Left lung (tissue), 4 donors: ENCODE measurements at regions not wholly inside any gene's neighbourhood (a gene's known extent, or its start where the extent isn't known, plus 50 kb on each side); places are given as distances from the start of the nearest gene placed in this dataset.
A peak's percentile ranks its signal among the peaks of the same experiment; 100 is the strongest.

Source experiments
- ATAC-seq: fragments of 200-7000 bp; cut with Tn5 transposase; one replicate; pipeline ENCODE4 v1.9.1; 2020; ENCODE audit warnings: moderate library complexity
- DNase-seq, 4 donors: peaks; one replicate each; pipeline ENCODE4 v3.0.0-alpha.2; 2013 to 2020
- H3K27ac ChIP-seq, 2 donors: fragments of 200-600 bp; sonication (generic) in 1 of 2; one replicate each; pipeline versions ENCODE4 v1.5.0 to v1.8.0; 2020 to 2021
- H3K27me3 ChIP-seq, 2 donors: fragments of 200-600 bp; sonication (generic) in 1 of 2; one replicate each; pipeline versions ENCODE4 v1.5.0 to v1.8.0; 2020 to 2021
- H3K36me3 ChIP-seq, 2 donors: fragments of 200-600 bp; sonication (generic) in 1 of 2; one replicate each; pipeline versions ENCODE4 v1.5.0 to v1.8.0; 2020 to 2021
- H3K4me1 ChIP-seq, 2 donors: fragments of 200-600 bp; one replicate each; pipeline ENCODE4 v1.8.0; 2021
- H3K4me3 ChIP-seq, 2 donors: fragments of 200-600 bp; sonication (generic) in 1 of 2; one replicate each; pipeline versions ENCODE4 v1.5.0 to v1.8.0; 2020 to 2021; ENCODE audit warnings: mild to moderate bottlenecking in 1 of 2
- H3K9me3 ChIP-seq, 2 donors: fragments of 200-600 bp; sonication (generic) in 1 of 2; one replicate each; pipeline versions ENCODE4 v1.5.0 to v1.8.0; 2020 to 2021
- intact Hi-C, 2 donors: fragments of 100-400 bp; cut with DNase I; formaldehyde crosslinking; loops; one replicate each; pipeline versions ENCODE4 v1.11.2 to v1.14.2; 2022
- TF ChIP-seq, protein P1 (sequence below), 2 donors: fragments of 200-600 bp; sonication (generic) in 1 of 2; IDR thresholded peaks; one replicate each; pipeline versions ENCODE4 v1.5.0 to v1.8.0; 2021; ENCODE audit warnings: antibody characterized with exemption in 2 of 2
- donor health status: DM: no; HTN: yes; CAD: no.
- donor health status: DM: no; HTN: no; CAD: no.

DNA sequence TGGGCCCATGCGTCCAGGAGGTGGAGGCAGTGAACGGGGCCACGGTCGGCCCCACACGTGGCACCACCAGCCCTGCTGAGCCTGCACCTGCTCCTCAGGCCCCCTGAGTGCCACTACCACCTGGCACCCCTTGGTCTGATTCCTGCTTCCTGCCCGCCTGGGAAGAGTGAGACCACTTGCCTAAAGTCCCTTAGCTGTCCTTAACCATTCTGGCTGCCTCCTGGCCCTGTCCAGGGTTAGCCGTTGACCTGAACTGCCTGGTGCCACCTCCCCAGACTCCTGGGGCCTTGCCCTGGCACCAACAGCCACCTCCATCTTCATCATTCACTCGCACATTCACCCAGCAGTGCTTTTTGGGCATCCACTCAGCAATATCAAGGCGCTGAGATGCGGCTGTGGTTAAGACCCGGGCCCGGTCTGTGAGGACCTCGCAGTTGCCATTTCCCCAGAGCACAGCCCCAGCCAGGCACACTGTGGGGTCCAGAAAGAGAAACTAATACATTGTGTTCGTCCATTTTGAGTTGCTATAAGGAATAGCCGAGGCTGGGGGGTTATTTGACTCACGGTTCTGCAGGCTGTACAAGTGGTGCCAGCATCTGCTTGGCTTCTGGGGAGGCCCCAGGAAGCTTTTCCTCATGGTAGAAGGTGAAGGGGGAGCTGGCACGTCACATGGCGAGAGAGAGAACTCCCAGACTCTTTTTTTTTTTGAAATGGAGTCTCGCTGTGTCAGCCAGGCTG is 318.4 kb downstream of the SEC14L1 start:
- DNase-seq (peak in 1 of 4 donors; percentile 37), ATAC-seq (no peak)
- Histone ChIP-seq H3K4me3 (no peak overlapping the region), H3K4me1 (peaks cover 20 to 97% of the 10 kb centered on the region in 2 donors), H3K27me3 (no peaks in the 10 kb centered on the region), H3K27ac (peak overlapping the region in 1 of 2 donors; percentile 77), H3K36me3 (no peaks in the 10 kb centered on the region), H3K9me3 (no peaks in the 10 kb centered on the region)
- TF ChIP-seq, protein P1, sequence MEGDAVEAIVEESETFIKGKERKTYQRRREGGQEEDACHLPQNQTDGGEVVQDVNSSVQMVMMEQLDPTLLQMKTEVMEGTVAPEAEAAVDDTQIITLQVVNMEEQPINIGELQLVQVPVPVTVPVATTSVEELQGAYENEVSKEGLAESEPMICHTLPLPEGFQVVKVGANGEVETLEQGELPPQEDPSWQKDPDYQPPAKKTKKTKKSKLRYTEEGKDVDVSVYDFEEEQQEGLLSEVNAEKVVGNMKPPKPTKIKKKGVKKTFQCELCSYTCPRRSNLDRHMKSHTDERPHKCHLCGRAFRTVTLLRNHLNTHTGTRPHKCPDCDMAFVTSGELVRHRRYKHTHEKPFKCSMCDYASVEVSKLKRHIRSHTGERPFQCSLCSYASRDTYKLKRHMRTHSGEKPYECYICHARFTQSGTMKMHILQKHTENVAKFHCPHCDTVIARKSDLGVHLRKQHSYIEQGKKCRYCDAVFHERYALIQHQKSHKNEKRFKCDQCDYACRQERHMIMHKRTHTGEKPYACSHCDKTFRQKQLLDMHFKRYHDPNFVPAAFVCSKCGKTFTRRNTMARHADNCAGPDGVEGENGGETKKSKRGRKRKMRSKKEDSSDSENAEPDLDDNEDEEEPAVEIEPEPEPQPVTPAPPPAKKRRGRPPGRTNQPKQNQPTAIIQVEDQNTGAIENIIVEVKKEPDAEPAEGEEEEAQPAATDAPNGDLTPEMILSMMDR (IDR thresholded peaks at IDR 0.05) = no peak
- intact Hi-C loops = no loop called here

DNA sequence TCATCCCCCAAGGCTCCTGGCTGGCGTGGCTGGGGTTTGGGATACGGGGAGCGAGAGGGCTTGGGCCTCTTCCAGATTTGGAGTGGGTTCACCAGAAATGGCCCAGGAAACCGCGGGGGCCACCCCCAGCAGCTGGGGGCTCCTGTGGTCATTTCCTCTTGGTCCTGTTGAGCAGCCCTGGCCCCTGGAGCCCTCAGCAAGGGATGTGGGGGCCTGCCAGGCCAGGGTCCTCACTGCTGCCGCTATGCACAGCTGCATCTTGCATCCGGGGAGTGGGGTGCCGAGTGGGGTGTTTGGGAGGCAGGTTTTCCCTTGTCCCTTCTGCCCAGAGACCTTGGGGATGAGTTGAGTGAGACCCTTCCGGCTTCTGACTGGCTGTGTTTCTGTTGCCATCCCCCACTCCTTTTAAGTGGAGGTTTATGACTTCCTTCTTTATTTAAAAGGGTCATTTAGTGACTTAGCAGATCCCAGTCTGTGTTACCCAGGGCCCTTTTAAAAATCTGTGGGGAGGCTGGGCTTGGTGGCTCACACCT is 319.8 kb downstream of the SEC14L1 start:
- Histone ChIP-seq H3K4me3 (no peak overlapping the region), H3K4me1 (peaks cover 23 to 98% of the 10 kb centered on the region in 2 donors), H3K27ac (peak overlapping the region; percentile 44 to 77), H3K27me3 (no peaks in the 10 kb centered on the region), H3K36me3 (no peaks in the 10 kb centered on the region), H3K9me3 (no peaks in the 10 kb centered on the region)
- peak in 1 of 4 donors; percentile 67 for DNase-seq
- no peak for ATAC-seq
- TF ChIP-seq, protein P1 (IDR thresholded peaks at IDR 0.05) = no peak
- intact Hi-C loops = no loop called here

DNA sequence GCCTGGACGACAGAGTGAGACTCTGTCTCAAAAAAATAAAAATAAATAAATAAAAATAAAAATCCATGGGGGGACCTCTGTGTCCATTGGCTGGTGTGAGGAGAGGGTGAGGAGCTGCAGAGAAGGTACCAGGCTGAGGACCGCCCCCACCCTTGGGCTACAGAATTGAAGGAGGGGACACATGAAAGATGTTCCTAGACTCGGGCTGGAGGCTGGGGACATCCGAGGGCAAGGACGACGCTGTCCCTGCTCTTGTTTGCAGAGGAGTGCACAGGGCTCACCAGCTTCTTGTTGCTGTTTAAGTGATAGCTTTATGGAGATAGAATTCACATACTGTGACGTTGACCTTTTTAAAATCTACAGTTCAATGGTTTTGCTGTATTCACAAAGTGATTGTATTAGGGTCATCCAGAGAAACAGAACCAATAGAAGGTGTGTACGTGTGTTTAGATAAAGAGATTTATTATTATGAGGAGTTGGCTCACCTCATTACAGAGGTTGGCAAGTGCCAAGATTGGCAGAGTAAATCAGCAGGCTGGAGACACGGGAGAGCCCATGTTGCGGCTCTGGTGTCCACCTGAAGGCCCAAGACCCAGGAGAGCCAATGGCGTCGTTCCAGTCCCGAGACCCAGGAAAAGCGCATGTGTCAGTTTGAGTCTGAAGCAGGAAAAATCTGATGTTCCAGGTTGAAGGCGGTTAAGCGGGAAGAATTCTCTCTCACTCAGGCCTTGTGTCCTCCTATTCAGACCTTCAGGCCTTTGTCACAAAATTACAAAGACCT is 320.7 kb downstream of the SEC14L1 start:
- Histone ChIP-seq H3K4me1 (peaks cover 29 to 98% of the 10 kb centered on the region in 2 donors), H3K4me3 (no peak overlapping the region), H3K36me3 (no peaks in the 10 kb centered on the region), H3K27me3 (no peaks in the 10 kb centered on the region), H3K27ac (peak overlapping the region; percentile 8 to 77), H3K9me3 (no peaks in the 10 kb centered on the region)
- TF ChIP-seq, protein P1 (IDR thresholded peaks at IDR 0.05) = no peak
- ATAC-seq (no peak), DNase-seq (peak in 1 of 4 donors; percentile 27)
- intact Hi-C loops = no loop called here

DNA sequence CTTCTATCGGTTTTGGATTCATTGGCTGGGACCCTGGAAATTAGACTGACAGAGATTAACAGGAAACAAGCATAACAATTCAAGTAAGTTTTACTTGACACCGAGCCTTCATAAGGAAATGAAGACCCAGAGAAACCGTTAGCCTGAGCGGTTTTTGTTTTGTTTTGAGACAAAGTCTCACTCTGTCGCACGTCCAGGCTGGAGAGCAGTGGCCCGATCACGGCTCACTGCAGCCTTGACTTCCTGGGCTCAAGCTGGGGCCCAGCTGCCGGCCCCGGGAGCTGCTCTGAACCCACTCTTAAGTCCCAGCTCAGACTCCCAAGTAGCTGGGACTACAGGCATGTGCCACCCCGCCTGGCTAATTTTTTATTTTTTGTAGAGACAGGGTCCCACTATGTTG is 321.3 kb downstream of the SEC14L1 start:
- H3K27ac ChIP-seq = peak overlapping the region; percentile 8 to 77

More for the DNA sequence above, 321.3 kb downstream of the SEC14L1 start:
- H3K4me1 ChIP-seq = peaks cover 34 to 98% of the 10 kb centered on the region in 2 donors
- H3K4me3 ChIP-seq = no peak overlapping the region
- no peaks in the 10 kb centered on the region for H3K36me3 ChIP-seq
- no peaks in the 10 kb centered on the region for H3K27me3 ChIP-seq
- intact Hi-C loops = no loop called here
- ATAC-seq = no peak
- peak in 1 of 4 donors; percentile 53 for DNase-seq
- TF ChIP-seq, protein P1 (IDR thresholded peaks at IDR 0.05) = no peak
- H3K9me3 ChIP-seq = no peaks in the 10 kb centered on the region
